KMS-11 (cell line): ENCODE measurements at regions not wholly inside any gene's neighbourhood (a gene's known extent, or its start where the extent isn't known, plus 50 kb on each side); places are given as distances from the start of the nearest gene placed in this dataset.

Source experiments
- H2AFZ ChIP-seq: fragments of 200-600 bp; sonication (generic); 2 replicates; pipeline ENCODE4 v1.6.1; 2016; ENCODE audit warnings: antibody characterized with exemption, mixed run types, low read depth
- H3K27ac ChIP-seq: fragments of 200-600 bp; sonication (generic); 2 replicates; pipeline ENCODE4 v1.6.1; 2016; ENCODE audit warnings: mild to moderate bottlenecking, mixed run types
- H3K27me3 ChIP-seq: fragments of 200-600 bp; sonication (generic); 2 replicates; pipeline ENCODE4 v1.6.1; 2017; ENCODE audit warnings: mild to moderate bottlenecking, low read depth, mixed run types, moderate library complexity; ENCODE audit not compliant: insufficient read depth
- H3K36me3 ChIP-seq: fragments of 200-600 bp; sonication (generic); 2 replicates; pipeline ENCODE4 v1.6.1; 2017; ENCODE audit warnings: mild to moderate bottlenecking, mixed run types; ENCODE audit not compliant: insufficient read depth
- H3K4me1 ChIP-seq: fragments of 200-600 bp; sonication (generic); 2 replicates; pipeline ENCODE4 v1.6.1; 2016; ENCODE audit warnings: mild to moderate bottlenecking, low read depth, mixed run types; ENCODE audit not compliant: poor library complexity, severe bottlenecking
- H3K4me2 ChIP-seq: fragments of 200-600 bp; sonication (generic); 2 replicates; pipeline ENCODE4 v1.7.0; 2016; ENCODE audit warnings: mild to moderate bottlenecking, mixed run types
- H3K4me3 ChIP-seq: fragments of 200-600 bp; sonication (generic); IDR thresholded peaks from 2 replicates; pipeline ENCODE4 v1.6.1; 2017; ENCODE audit warnings: low read depth, low read length, mixed read lengths; ENCODE audit not compliant: insufficient read depth
- H3K79me2 ChIP-seq: fragments of 200-600 bp; sonication (generic); 2 replicates; pipeline ENCODE4 v1.6.1; 2016; ENCODE audit warnings: low read depth, mixed run types; ENCODE audit not compliant: insufficient read depth
- H3K9ac ChIP-seq: fragments of 200-600 bp; sonication (generic); 2 replicates; pipeline ENCODE4 v1.6.1; 2016; ENCODE audit warnings: mild to moderate bottlenecking, mixed run types
- H4K20me1 ChIP-seq: fragments of 200-600 bp; sonication (generic); 2 replicates; pipeline ENCODE4 v1.6.1; 2016; ENCODE audit warnings: mild to moderate bottlenecking, mixed run types; ENCODE audit not compliant: insufficient read depth
- TF ChIP-seq, protein P1 (sequence below): fragments of 200-600 bp; sonication (generic); conservative IDR thresholded peaks from 2 replicates; pipeline ENCODE4 v1.6.1; 2017; ENCODE audit warnings: low read depth, mild to moderate bottlenecking, antibody characterized with exemption, low read length, moderate library complexity, mixed read lengths

- H3K4me2 ChIP-seq = no peak overlapping the region
- no peak overlapping the region for H2AFZ ChIP-seq
- TF ChIP-seq, protein P1, sequence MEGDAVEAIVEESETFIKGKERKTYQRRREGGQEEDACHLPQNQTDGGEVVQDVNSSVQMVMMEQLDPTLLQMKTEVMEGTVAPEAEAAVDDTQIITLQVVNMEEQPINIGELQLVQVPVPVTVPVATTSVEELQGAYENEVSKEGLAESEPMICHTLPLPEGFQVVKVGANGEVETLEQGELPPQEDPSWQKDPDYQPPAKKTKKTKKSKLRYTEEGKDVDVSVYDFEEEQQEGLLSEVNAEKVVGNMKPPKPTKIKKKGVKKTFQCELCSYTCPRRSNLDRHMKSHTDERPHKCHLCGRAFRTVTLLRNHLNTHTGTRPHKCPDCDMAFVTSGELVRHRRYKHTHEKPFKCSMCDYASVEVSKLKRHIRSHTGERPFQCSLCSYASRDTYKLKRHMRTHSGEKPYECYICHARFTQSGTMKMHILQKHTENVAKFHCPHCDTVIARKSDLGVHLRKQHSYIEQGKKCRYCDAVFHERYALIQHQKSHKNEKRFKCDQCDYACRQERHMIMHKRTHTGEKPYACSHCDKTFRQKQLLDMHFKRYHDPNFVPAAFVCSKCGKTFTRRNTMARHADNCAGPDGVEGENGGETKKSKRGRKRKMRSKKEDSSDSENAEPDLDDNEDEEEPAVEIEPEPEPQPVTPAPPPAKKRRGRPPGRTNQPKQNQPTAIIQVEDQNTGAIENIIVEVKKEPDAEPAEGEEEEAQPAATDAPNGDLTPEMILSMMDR = no peak
- H3K27me3 ChIP-seq = no peaks in the 10 kb centered on the region
- H3K36me3 ChIP-seq = no peaks in the 10 kb centered on the region
- H3K79me2 ChIP-seq = no peaks in the 10 kb centered on the region
- no peaks in the 10 kb centered on the region for H3K4me1 ChIP-seq
- no peak overlapping the region for H3K4me3 ChIP-seq
- no peak overlapping the region for H3K27ac ChIP-seq
- no peak overlapping the region for H3K9ac ChIP-seq
- no peaks in the 10 kb centered on the region for H4K20me1 ChIP-seq
Observed at GRCh38 chr6:122871079-122871478, 82.0 kb downstream of the SMPDL3A start.

DNA sequence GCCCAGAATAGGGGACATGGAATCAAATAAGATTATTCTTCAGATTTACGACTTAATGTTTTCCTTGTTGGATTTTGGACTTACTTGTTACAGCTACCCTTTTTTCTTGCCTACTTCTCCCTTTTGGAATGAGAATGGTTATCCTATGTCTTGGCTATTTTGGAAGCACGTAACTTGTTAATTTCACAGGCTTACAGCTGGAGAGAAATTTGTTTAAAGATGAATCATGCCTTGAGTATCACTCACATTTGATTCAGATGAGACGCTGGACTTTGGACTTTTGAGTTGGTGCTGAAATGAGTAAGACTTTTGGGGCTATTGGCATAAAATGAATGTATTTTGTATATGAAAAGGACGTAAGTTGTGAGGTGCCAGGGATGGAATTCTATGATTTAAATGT is 83.3 kb downstream of the SMPDL3A start:
- no peak overlapping the region for H3K4me2 ChIP-seq
- H3K27me3 ChIP-seq = no peaks in the 10 kb centered on the region
- no peaks in the 10 kb centered on the region for H4K20me1 ChIP-seq
- H3K79me2 ChIP-seq = no peaks in the 10 kb centered on the region
- no peak overlapping the region for H3K9ac ChIP-seq
- no peak overlapping the region for H3K4me3 ChIP-seq
- H3K27ac ChIP-seq = no peak overlapping the region
- no peak overlapping the region for H2AFZ ChIP-seq
- no peaks in the 10 kb centered on the region for H3K36me3 ChIP-seq
- H3K4me1 ChIP-seq = no peaks in the 10 kb centered on the region
- TF ChIP-seq, protein P1 = no peak

GRCh38 chr6:122877302-122877701 is 88.2 kb downstream of the SMPDL3A start:
- Histone ChIP-seq H3K9ac (no peak overlapping the region), H3K36me3 (no peaks in the 10 kb centered on the region), H3K4me2 (no peak overlapping the region), H3K79me2 (no peaks in the 10 kb centered on the region), H2AFZ (no peak overlapping the region), H4K20me1 (no peaks in the 10 kb centered on the region), H3K27ac (no peak overlapping the region), H3K4me3 (no peak overlapping the region), H3K27me3 (no peaks in the 10 kb centered on the region), H3K4me1 (no peaks in the 10 kb centered on the region)
- TF ChIP-seq, protein P1 = no peak

GRCh38 chr6:122878796-122879195 is 89.7 kb downstream of the SMPDL3A start:
- Histone ChIP-seq H3K79me2 (no peaks in the 10 kb centered on the region), H3K4me2 (no peak overlapping the region), H3K4me3 (no peak overlapping the region), H4K20me1 (no peaks in the 10 kb centered on the region), H2AFZ (no peak overlapping the region), H3K27me3 (no peaks in the 10 kb centered on the region), H3K4me1 (no peaks in the 10 kb centered on the region), H3K36me3 (no peaks in the 10 kb centered on the region), H3K9ac (no peak overlapping the region), H3K27ac (no peak overlapping the region)
- TF ChIP-seq, protein P1 = no peak
